Neural progenitor cell (in vitro differentiated cells): ENCODE measurements at regions not wholly inside any gene's neighbourhood (a gene's known extent, or its start where the extent isn't known, plus 50 kb on each side); places are given as distances from the start of the nearest gene placed in this dataset.

Experiments used
- DNase-seq: peaks from one replicate; pipeline ENCODE4 v3.0.0-alpha.2; 2016; ENCODE audit warnings: low spot score
- H2AFZ ChIP-seq: fragments of 200-600 bp; sonication (generic); replicated peaks from 2 replicates; pipeline ENCODE4 v1.6.1; 2016; ENCODE audit warnings: antibody characterized with exemption
- H3F3A ChIP-seq: fragments of 200-600 bp; sonication (generic); 2 replicates; pipeline ENCODE4 v1.6.1; 2016; ENCODE audit warnings: antibody characterized with exemption, low read depth
- H3K27ac ChIP-seq: fragments of 200-600 bp; sonication (generic); 2 replicates; pipeline ENCODE4 v1.5.1; 2016; ENCODE audit warnings: mild to moderate bottlenecking
- H3K27me3 ChIP-seq: fragments of 200-600 bp; sonication (generic); 2 replicates; pipeline ENCODE4 v1.6.1; 2016; ENCODE audit warnings: mild to moderate bottlenecking, moderate library complexity
- H3K36me3 ChIP-seq: fragments of 200-600 bp; sonication (generic); 2 replicates; pipeline ENCODE4 v1.5.1; 2016
- H3K4me1 ChIP-seq: fragments of 200-600 bp; sonication (generic); 2 replicates; pipeline ENCODE4 v1.6.1; 2016; ENCODE audit warnings: mixed run types
- H3K4me2 ChIP-seq: fragments of 200-600 bp; sonication (generic); 2 replicates; pipeline ENCODE4 v1.6.1; 2016
- H3K4me3 ChIP-seq: fragments of 200-600 bp; sonication (generic); 2 replicates; pipeline ENCODE4 v1.5.1; 2016
- H3K79me2 ChIP-seq: fragments of 200-600 bp; sonication (generic); 2 replicates; pipeline ENCODE4 v1.6.1; 2016; ENCODE audit warnings: low read depth
- H3K9ac ChIP-seq: fragments of 200-600 bp; sonication (generic); 2 replicates; pipeline ENCODE4 v1.6.1; 2016
- H3K9me3 ChIP-seq: fragments of 200-600 bp; sonication (generic); 2 replicates; pipeline ENCODE4 v1.5.1; 2016; ENCODE audit warnings: low read depth
- H4K20me1 ChIP-seq: fragments of 200-600 bp; sonication (generic); 2 replicates; pipeline ENCODE4 v1.6.1; 2016; ENCODE audit warnings: low read depth
- H3K27ac Mint-ChIP-seq: 3 replicates; pipeline ENCODE4 v1.8.0; 2021; ENCODE audit warnings: mixed read lengths
- H3K27me3 Mint-ChIP-seq: 2 replicates; pipeline ENCODE4 v1.8.0; 2022; ENCODE audit warnings: low read depth, mild to moderate bottlenecking, inconsistent platforms, moderate library complexity, mixed read lengths; ENCODE audit not compliant: insufficient read depth
- H3K36me3 Mint-ChIP-seq: 3 replicates; pipeline ENCODE4 v1.8.0; 2021; ENCODE audit warnings: mixed read lengths
- H3K4me1 Mint-ChIP-seq: 3 replicates; pipeline ENCODE4 v1.8.0; 2021; ENCODE audit warnings: mixed read lengths
- H3K4me3 Mint-ChIP-seq: 3 replicates; pipeline ENCODE4 v1.8.0; 2021; ENCODE audit warnings: mild to moderate bottlenecking, moderate library complexity, mixed read lengths
- H3K9me3 Mint-ChIP-seq: 3 replicates; pipeline ENCODE4 v1.8.0; 2020; ENCODE audit warnings: mixed read lengths
- EZH2 ChIP-seq: fragments of 200-600 bp; sonication (generic); IDR thresholded peaks from 2 replicates; pipeline ENCODE4 v1.6.1; 2017; ENCODE audit warnings: antibody characterized with exemption, mild to moderate bottlenecking, moderate library complexity
- EZH2phosphoT487 ChIP-seq: fragments of 200-600 bp; sonication (generic); IDR thresholded peaks from 2 replicates; pipeline ENCODE4 v1.6.1; 2017; ENCODE audit warnings: antibody characterized with exemption
- TF ChIP-seq, protein P1 (sequence below): fragments of 200-600 bp; sonication (generic); IDR thresholded peaks from 2 replicates; pipeline ENCODE4 v1.5.1; 2017; ENCODE audit warnings: antibody characterized with exemption, mild to moderate bottlenecking

DNA sequence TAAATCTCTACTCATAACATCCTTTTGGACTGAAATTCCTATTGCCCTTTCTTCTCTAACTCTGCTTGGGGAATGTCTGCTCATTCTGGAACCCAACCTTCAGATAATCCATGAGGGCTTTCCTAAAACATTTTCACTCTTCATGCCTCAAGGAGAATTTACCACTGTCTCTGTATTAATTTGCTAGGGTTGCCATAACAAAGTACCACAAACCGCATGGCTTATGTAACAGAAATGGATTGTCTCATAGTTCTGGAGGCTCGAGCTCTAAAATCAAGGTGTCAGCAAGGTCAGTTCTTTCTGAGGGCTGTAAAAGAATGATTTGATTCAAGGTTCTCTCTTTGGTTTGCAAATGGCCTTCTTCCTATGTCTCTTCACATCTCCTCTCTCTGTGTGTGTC lies 209.7 kb downstream of the LACC1 start:
- no peaks in the 10 kb centered on the region for H3K27me3 ChIP-seq
- H3K9ac ChIP-seq = no peak overlapping the region
- Mint-ChIP-seq H3K4me3 (no peak overlapping the region), H3K27me3 (peaks cover 3% of the 10 kb centered on the region), H3K36me3 (peaks cover 3% of the 10 kb centered on the region), H3K27ac (no peak overlapping the region), H3K9me3 (peaks cover 35% of the 10 kb centered on the region), H3K4me1 (no peaks in the 10 kb centered on the region)
- no peaks in the 10 kb centered on the region for H4K20me1 ChIP-seq
- no peak overlapping the region for H3K4me3 ChIP-seq
- DNase-seq = no peak
- no peak overlapping the region for H2AFZ ChIP-seq
- H3K4me1 ChIP-seq = no peaks in the 10 kb centered on the region
- H3K36me3 ChIP-seq = no peaks in the 10 kb centered on the region
- no peaks in the 10 kb centered on the region for H3K79me2 ChIP-seq
- no peak for TF ChIP-seq EZH2phosphoT487
- no peaks in the 10 kb centered on the region for H3K9me3 ChIP-seq
- H3F3A ChIP-seq = no peaks in the 10 kb centered on the region
- no peak overlapping the region for H3K4me2 ChIP-seq
- H3K27ac ChIP-seq = no peak overlapping the region

DNA sequence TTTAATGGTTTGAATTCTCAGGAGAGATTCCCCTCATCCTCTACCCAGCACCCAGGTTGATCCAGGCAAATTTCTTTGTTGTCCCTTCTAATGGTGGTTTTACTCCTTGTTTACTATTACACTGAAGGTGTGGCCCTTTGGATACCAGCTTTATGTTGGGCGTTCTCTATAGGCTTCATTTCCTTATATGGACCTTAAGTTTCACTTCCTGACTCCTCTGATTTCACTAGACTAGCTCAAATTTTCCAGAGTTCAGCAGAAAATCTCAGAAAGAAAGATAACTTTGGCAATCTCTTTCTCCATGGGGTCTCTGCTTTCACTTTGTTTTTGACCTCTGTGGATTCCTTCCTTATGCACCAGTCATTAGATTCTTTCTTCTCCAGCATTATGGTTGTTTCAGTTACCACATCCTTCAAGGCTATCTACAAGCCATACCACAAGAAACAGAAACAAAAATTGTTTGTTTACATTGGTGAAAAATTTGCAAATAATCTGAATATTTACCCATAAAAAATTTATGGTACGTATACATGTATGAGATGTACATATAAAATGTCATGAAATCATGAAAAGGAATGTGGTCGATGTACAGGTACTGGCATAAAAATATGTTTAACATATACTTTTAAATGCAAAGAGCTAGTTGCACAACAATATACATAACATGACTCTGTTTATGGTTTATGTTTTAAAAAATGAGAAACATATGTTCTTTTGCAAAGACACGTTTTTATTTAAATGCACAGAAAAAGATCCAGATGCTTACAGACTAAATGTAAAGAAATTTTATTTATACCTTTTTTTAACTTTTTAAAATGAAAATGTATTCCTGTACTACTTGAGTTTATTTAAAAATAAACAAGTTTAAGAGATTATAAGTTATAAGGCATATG lies 212.6 kb downstream of the LACC1 start:
- no peak overlapping the region for H3K27ac ChIP-seq
- H3F3A ChIP-seq = no peaks in the 10 kb centered on the region
- H3K4me2 ChIP-seq = no peak overlapping the region
- H3K27me3 ChIP-seq = no peaks in the 10 kb centered on the region
- H4K20me1 ChIP-seq = no peaks in the 10 kb centered on the region
- no peaks in the 10 kb centered on the region for H3K79me2 ChIP-seq
- Mint-ChIP-seq H3K9me3 (peaks cover 32% of the 10 kb centered on the region), H3K27me3 (peaks cover 5% of the 10 kb centered on the region), H3K4me3 (no peak overlapping the region), H3K27ac (no peak overlapping the region), H3K4me1 (peaks cover 3% of the 10 kb centered on the region), H3K36me3 (peaks cover 3% of the 10 kb centered on the region)
- TF ChIP-seq EZH2 = no peak
- TF ChIP-seq, protein P1, sequence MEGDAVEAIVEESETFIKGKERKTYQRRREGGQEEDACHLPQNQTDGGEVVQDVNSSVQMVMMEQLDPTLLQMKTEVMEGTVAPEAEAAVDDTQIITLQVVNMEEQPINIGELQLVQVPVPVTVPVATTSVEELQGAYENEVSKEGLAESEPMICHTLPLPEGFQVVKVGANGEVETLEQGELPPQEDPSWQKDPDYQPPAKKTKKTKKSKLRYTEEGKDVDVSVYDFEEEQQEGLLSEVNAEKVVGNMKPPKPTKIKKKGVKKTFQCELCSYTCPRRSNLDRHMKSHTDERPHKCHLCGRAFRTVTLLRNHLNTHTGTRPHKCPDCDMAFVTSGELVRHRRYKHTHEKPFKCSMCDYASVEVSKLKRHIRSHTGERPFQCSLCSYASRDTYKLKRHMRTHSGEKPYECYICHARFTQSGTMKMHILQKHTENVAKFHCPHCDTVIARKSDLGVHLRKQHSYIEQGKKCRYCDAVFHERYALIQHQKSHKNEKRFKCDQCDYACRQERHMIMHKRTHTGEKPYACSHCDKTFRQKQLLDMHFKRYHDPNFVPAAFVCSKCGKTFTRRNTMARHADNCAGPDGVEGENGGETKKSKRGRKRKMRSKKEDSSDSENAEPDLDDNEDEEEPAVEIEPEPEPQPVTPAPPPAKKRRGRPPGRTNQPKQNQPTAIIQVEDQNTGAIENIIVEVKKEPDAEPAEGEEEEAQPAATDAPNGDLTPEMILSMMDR = no peak
- no peaks in the 10 kb centered on the region for H3K9me3 ChIP-seq
- DNase-seq = no peak
- no peaks in the 10 kb centered on the region for H3K4me1 ChIP-seq
- H3K36me3 ChIP-seq = no peaks in the 10 kb centered on the region
- H3K4me3 ChIP-seq = no peak overlapping the region
- no peak overlapping the region for H3K9ac ChIP-seq
- no peak overlapping the region for H2AFZ ChIP-seq

DNA sequence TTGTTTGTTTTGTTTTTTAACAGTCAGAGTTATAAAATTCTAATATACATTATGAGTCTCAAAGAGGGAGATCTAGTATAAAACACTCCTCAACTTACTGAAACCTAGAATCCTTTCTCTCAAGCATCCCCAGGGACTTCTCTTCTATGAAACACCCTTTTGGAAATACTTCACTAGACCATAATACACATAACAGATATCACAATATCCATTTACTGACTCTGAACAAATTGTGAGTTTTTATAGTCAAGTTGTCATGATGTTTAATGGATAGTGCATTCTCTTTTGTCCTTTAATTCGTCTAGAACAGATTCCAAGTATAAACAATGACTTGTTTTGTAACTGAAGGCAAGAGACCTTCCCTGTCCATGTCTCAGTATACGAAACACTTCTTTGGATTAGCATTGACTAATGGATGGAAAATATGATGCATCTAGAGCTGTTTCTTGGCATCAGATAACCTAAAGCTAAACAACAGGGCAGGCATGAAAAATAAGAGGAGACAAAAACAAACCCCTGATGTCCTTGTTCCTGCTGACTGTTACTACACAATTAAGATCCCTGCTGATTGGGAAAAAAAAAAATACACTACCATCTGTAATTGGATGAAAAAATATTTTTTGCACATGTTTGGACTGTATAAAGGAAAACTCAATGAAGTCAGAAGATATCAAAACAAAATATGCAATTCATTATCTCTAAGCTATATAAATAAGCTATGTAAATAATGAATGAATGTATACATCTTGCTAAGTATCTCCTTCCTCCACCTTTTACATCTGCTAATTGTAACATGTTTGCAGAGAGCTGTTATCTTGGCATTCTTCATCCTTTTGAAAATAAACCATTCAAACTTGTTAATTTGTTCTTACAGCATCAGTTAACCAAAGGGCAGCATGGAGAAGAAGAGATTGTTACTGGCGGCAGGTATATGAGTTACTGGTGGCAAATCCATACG lies 214.2 kb downstream of the LACC1 start:
- H3K4me3 ChIP-seq = no peak overlapping the region
- Mint-ChIP-seq H3K27me3 (peaks cover 5% of the 10 kb centered on the region), H3K27ac (no peak overlapping the region), H3K4me3 (no peak overlapping the region), H3K9me3 (peaks cover 20% of the 10 kb centered on the region), H3K36me3 (peaks cover 5% of the 10 kb centered on the region), H3K4me1 (peaks cover 3% of the 10 kb centered on the region)
- no peaks in the 10 kb centered on the region for H3K79me2 ChIP-seq
- no peak for DNase-seq
- H3K4me2 ChIP-seq = no peak overlapping the region
- H3K9me3 ChIP-seq = no peaks in the 10 kb centered on the region
- no peak overlapping the region for H3K9ac ChIP-seq
- no peaks in the 10 kb centered on the region for H3K36me3 ChIP-seq
- H2AFZ ChIP-seq = no peak overlapping the region
- TF ChIP-seq EZH2phosphoT487 (no peak), EZH2 (no peak)
- TF ChIP-seq, protein P1 = no peak
- H4K20me1 ChIP-seq = no peaks in the 10 kb centered on the region
- no peaks in the 10 kb centered on the region for H3K4me1 ChIP-seq
- H3K27me3 ChIP-seq = no peaks in the 10 kb centered on the region
- H3F3A ChIP-seq = no peaks in the 10 kb centered on the region
- H3K27ac ChIP-seq = no peak overlapping the region
